ENCODE measurements at regions not wholly inside any gene's neighbourhood (a gene's known extent, or its start where the extent isn't known, plus 50 kb on each side); places are given as distances from the start of the nearest gene placed in this dataset.

DNA sequence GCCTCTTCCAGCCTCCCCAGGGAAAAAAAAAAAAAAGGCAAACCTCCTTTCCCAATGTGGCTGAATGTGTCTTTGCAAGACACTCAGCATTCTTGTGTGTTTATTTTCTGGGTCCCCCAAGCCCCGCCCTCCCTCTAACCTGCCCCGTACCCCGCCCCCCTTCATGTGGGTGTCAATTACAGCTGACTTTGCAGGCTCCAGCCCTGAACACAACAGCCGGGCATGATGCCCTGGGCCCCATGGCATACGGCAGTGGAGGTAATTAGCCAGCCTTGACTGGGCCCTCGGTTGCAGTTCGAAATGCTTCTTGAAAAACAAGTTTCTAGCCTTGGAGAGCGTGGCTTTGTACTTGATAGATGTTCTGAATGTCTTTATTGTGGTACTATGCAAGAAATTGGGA is 354.7 kb upstream of the RBFOX1 start:
- in situ Hi-C loops (cut with HindIII; ENCODE audit: extremely low pct_ligation_motif_present, low pct_unique_long_range_greater_than_20kb), result no loop called here
- WGBS (ENCODE audit: low lambda C conversion rate), result 8% methylated on average over 8 of the region's 8 CpGs

DNA sequence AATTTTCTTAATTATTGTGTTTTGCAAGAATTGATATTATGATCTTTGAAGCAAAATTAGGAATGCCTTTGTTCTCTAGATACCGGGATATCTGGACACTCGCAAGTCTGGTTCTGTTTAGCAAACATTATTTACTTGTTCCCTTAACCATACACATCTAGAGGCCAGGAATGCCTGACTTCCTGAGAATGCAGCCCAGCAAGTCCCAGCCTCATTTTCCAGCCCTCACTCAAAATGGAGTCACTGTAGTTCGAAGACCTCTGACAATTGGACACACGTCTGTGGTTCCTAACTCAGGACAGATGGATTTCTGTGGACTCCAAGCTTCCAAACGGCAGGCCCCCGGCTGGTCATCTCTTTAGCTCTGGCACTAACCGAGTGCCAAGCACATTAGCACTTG is 355.4 kb upstream of the RBFOX1 start:
- ATAC-seq, result no peak
- CTCF ChIA-PET (ENCODE audit: low intra/inter-chr PET ratio, low total read pairs), result no interaction called here
- no TSS peak for BruUV-seq (replicated peaks)

More for the DNA sequence above, 354.7 kb upstream of the RBFOX1 start:
- Histone ChIP-seq H3K36me3 (replicated peaks in 1 of 2; ENCODE audit: control insufficient read depth in 1 of 2, insufficient read depth in 2 of 2, low read length in 2 of 2) (no peaks in the 10 kb centered on the region), H3K4me2 (ENCODE audit: low read depth, low read length) (no peak overlapping the region), H3K27ac (ENCODE audit: extremely low read length, insufficient read depth, low read length) (no peak overlapping the region), H3K79me2 (ENCODE audit: insufficient read depth, low read length) (no peaks in the 10 kb centered on the region), H3K4me3 (replicated peaks in 1 of 3; ENCODE audit: insufficient read depth in 1 of 3, low read depth in 2 of 3, low read length in 3 of 3) (no peak overlapping the region), H3K9ac (ENCODE audit: insufficient read depth, low read depth, low read length) (no peak overlapping the region), H3K9me3 (ENCODE audit: low read length) (no peaks in the 10 kb centered on the region), H3K4me1 (ENCODE audit: insufficient read depth, low read length) (no peaks in the 10 kb centered on the region), H3K27me3 (ENCODE audit: control insufficient read depth in 1 of 2, insufficient read depth in 2 of 2, low read length in 2 of 2) (peaks cover 0 to 3% of the 10 kb centered on the region in 2 experiments; a peak in 1 of 5 replicates), H2AFZ (ENCODE audit: low read length) (no peak overlapping the region), H4K20me1 (ENCODE audit: insufficient read depth, low read length) (no peaks in the 10 kb centered on the region)
- no peak for ATAC-seq
- ChIA-PET POLR2A (no interaction called here), CTCF (ENCODE audit: low intra/inter-chr PET ratio, low total read pairs) (no interaction called here)
- no peak for DNase-seq (ENCODE audit: low spot score)
- intact Hi-C loops (cut with micrococcal nuclease; ENCODE audit: unreplicated experiment), result no loop called here
- FAIRE-seq, result no peak
- BruUV-seq (replicated peaks), result no TSS peak
- no peak for TF ChIP-seq ZNF3 (CRISPR knock-in tag; IDR thresholded peaks at IDR 0.05)
- TF ChIP-seq JUNB (CRISPR knock-in tag; IDR thresholded peaks at IDR 0.05; ENCODE audit: borderline replicate concordance), result no peak
- TF ChIP-seq MAF1 (CRISPR knock-in tag; IDR thresholded peaks at IDR 0.05; ENCODE audit: borderline replicate concordance), result no peak
- no peak for TF ChIP-seq ZNF234 (CRISPR knock-in tag; conservative IDR thresholded peaks at IDR 0.05)
- no peak for TF ChIP-seq ZNF614 (CRISPR knock-in tag; IDR thresholded peaks at IDR 0.05; ENCODE audit: borderline replicate concordance)
- TF ChIP-seq ZNF598 (CRISPR knock-in tag; IDR thresholded peaks at IDR 0.05; ENCODE audit: borderline replicate concordance), result no peak
- TF ChIP-seq SRSF9 (IDR thresholded peaks at IDR 0.05; ENCODE audit: borderline replicate concordance, insufficient read depth, low read depth, low read length, poor library complexity, severe bottlenecking), result no peak
- no peak for TF ChIP-seq ZBTB43 (CRISPR knock-in tag; conservative IDR thresholded peaks at IDR 0.05)
- TF ChIP-seq SKI (IDR thresholded peaks at IDR 0.05; ENCODE audit: partially characterized antibody), result no peak
- TF ChIP-seq FOXA3 (CRISPR knock-in tag; IDR thresholded peaks at IDR 0.05), result no peak

More for the DNA sequence above, 355.4 kb upstream of the RBFOX1 start:
- H3K79me2 ChIP-seq (ENCODE audit: insufficient read depth, low read length), result no peaks in the 10 kb centered on the region
- no peak overlapping the region for H3K4me3 ChIP-seq (replicated peaks in 1 of 3; ENCODE audit: insufficient read depth in 1 of 3, low read depth in 2 of 3, low read length in 3 of 3)
- no peaks in the 10 kb centered on the region for H3K9me3 ChIP-seq (ENCODE audit: low read length)
- POLR2A ChIA-PET, result no interaction called here
- TF ChIP-seq NFIB (CRISPR knock-in tag; IDR thresholded peaks at IDR 0.05; ENCODE audit: borderline replicate concordance) (no peak), SP5 (CRISPR knock-in tag; IDR thresholded peaks at IDR 0.05; ENCODE audit: borderline replicate concordance, low read depth) (no peak), ZNF180 (CRISPR knock-in tag; IDR thresholded peaks at IDR 0.05; ENCODE audit: borderline replicate concordance, low read depth) (no peak), DNMT3B (CRISPR knock-in tag; conservative IDR thresholded peaks at IDR 0.05) (no peak), POLR2A (IDR thresholded peaks at IDR 0.05; ENCODE audit: insufficient read depth in 1 of 2, low read depth in 2 of 2, low read length in 2 of 2) (no peak), HNRNPLL (IDR thresholded peaks at IDR 0.05; ENCODE audit: low read depth, low read length, poor library complexity, severe bottlenecking) (no peak), ZNF615 (CRISPR knock-in tag; IDR thresholded peaks at IDR 0.05; ENCODE audit: borderline replicate concordance) (no peak), SOX13 (IDR thresholded peaks at IDR 0.05) (no peak), SOX13 (CRISPR knock-in tag; conservative IDR thresholded peaks at IDR 0.05 in 1 of 2, IDR thresholded peaks at IDR 0.05 in 1 of 2) (no peak)
- no peak for FAIRE-seq
- no peaks in the 10 kb centered on the region for H4K20me1 ChIP-seq (ENCODE audit: insufficient read depth, low read length)
- in situ Hi-C loops (cut with HindIII; ENCODE audit: extremely low pct_ligation_motif_present, low pct_unique_long_range_greater_than_20kb) (no loop called here), intact Hi-C loops (cut with micrococcal nuclease; ENCODE audit: unreplicated experiment) (no loop called here)
- peaks cover 0 to 3% of the 10 kb centered on the region in 2 experiments; a peak in 1 of 5 replicates for H3K27me3 ChIP-seq (ENCODE audit: control insufficient read depth in 1 of 2, insufficient read depth in 2 of 2, low read length in 2 of 2)
- H3K27ac ChIP-seq (ENCODE audit: extremely low read length, insufficient read depth, low read length), result no peak overlapping the region
- H2AFZ ChIP-seq (ENCODE audit: low read length), result no peak overlapping the region
- DNase-seq (ENCODE audit: low spot score), result no peak
- no peaks in the 10 kb centered on the region for H3K36me3 ChIP-seq (replicated peaks in 1 of 2; ENCODE audit: control insufficient read depth in 1 of 2, insufficient read depth in 2 of 2, low read length in 2 of 2)
- no peak overlapping the region for H3K4me2 ChIP-seq (ENCODE audit: low read depth, low read length)
- WGBS (ENCODE audit: low lambda C conversion rate), result 24% methylated on average over 7 of the region's 7 CpGs
- no peaks in the 10 kb centered on the region for H3K4me1 ChIP-seq (ENCODE audit: insufficient read depth, low read length)
- H3K9ac ChIP-seq (ENCODE audit: insufficient read depth, low read depth, low read length), result no peak overlapping the region

All from HepG2 (cell line).